Right atrium auricular region (tissue), 2 donors: ENCODE measurements at regions not wholly inside any gene's neighbourhood (a gene's known extent, or its start where the extent isn't known, plus 50 kb on each side); places are given as distances from the start of the nearest gene placed in this dataset.

Experiments used
- DNase-seq: peaks from one replicate; pipeline ENCODE4 v3.0.0-alpha.2; 2019; ENCODE audit warnings: low spot score
- H3K27ac ChIP-seq, 2 donors: fragments of 200-600 bp; sonication (generic); 1 replicate in 1 of 2; 2 replicates in 1 of 2; pipeline ENCODE4 v1.5.1; 2016 to 2019
- H3K27me3 ChIP-seq, 2 donors: fragments of 200-600 bp; sonication (generic); one replicate each; pipeline versions ENCODE4 v1.5.1 to v1.6.0; 2017 to 2019
- H3K36me3 ChIP-seq: fragments of 200-600 bp; sonication (generic); one replicate; pipeline ENCODE4 v1.5.1; 2016
- H3K4me1 ChIP-seq, 2 donors: fragments of 200-600 bp; sonication (generic); one replicate each; pipeline versions ENCODE4 v1.5.1 to v1.6.0; 2017 to 2019
- H3K4me3 ChIP-seq, 2 donors: fragments of 200-600 bp; sonication (generic); 1 replicate in 1 of 2; 2 replicates in 1 of 2; pipeline ENCODE4 v1.5.1; 2017 to 2019; ENCODE audit warnings: mild to moderate bottlenecking in 1 of 2, moderate library complexity in 1 of 2
- H3K9me3 ChIP-seq, 2 donors: fragments of 200-600 bp; sonication (generic); one replicate each; pipeline ENCODE4 v1.5.1; 2019
- TF ChIP-seq, protein P1 (sequence below), 2 donors: fragments of 200-600 bp; sonication (generic); IDR thresholded peaks; one replicate each; pipeline ENCODE4 v1.5.1; 2019; ENCODE audit warnings: antibody characterized with exemption in 2 of 2

DNA sequence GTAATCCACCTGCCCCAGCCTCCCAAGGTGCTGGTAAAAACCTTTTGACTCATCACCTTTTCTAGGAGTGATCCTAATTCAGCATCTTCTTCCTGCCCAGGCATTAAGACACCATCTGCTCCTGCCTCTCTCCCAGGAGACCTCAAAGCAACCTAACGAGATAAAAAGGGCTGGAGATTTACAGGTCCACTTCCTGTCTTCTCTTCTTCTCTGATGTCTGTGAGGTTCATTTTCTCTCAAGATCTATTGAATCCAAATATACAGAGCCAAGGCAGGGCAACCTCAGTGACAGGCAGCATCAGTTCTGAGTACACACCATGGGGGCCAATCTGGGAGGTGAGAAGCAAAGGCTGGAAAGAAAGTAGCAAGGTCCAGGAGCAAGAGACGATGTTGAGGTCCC, 219.4 kb downstream of the SETD4 start:
- H3K27ac ChIP-seq, result no peak overlapping the region
- peaks cover 0 to 14% of the 10 kb centered on the region in 2 donors for H3K4me1 ChIP-seq
- DNase-seq, result no peak
- no peaks in the 10 kb centered on the region for H3K36me3 ChIP-seq
- TF ChIP-seq, protein P1, sequence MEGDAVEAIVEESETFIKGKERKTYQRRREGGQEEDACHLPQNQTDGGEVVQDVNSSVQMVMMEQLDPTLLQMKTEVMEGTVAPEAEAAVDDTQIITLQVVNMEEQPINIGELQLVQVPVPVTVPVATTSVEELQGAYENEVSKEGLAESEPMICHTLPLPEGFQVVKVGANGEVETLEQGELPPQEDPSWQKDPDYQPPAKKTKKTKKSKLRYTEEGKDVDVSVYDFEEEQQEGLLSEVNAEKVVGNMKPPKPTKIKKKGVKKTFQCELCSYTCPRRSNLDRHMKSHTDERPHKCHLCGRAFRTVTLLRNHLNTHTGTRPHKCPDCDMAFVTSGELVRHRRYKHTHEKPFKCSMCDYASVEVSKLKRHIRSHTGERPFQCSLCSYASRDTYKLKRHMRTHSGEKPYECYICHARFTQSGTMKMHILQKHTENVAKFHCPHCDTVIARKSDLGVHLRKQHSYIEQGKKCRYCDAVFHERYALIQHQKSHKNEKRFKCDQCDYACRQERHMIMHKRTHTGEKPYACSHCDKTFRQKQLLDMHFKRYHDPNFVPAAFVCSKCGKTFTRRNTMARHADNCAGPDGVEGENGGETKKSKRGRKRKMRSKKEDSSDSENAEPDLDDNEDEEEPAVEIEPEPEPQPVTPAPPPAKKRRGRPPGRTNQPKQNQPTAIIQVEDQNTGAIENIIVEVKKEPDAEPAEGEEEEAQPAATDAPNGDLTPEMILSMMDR (IDR thresholded peaks at IDR 0.05), result no peak
- no peaks in the 10 kb centered on the region for H3K9me3 ChIP-seq
- H3K27me3 ChIP-seq, result no peaks in the 10 kb centered on the region
- no peak overlapping the region for H3K4me3 ChIP-seq

DNA sequence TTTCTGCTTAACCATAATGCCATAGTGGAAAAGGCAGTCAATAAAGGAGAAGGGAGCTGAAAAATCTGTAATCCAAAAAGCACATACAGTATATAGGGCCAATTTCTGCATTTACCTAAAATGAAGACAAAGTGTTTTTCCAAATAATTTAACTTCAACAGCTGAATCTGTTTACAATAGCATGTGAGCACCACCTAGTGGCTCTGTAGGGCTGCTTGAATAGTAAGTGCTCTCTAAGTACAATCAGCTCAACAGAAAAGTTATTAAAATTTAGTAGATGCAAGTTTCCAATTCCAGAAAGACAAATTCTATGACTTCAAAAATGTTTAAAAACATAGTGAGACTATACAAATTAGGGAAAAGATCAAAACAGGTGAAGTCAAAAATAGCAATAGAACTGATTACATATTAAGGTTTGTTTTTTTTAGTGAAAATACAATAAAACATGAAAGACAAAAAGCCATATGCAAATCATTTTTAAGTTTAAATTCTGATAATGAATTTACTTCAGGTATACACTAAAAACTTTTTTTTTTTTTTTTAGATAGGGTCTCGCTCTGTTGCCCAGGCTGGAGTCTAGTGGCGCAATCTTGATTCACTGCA, 220.0 kb downstream of the SETD4 start:
- Histone ChIP-seq H3K36me3 (no peaks in the 10 kb centered on the region), H3K27ac (no peak overlapping the region), H3K4me3 (no peak overlapping the region), H3K9me3 (no peaks in the 10 kb centered on the region), H3K4me1 (peaks cover 0 to 14% of the 10 kb centered on the region in 2 donors), H3K27me3 (no peaks in the 10 kb centered on the region)
- TF ChIP-seq, protein P1 (IDR thresholded peaks at IDR 0.05), result peak; percentile 72 to 85
- peak; percentile 69 for DNase-seq

DNA sequence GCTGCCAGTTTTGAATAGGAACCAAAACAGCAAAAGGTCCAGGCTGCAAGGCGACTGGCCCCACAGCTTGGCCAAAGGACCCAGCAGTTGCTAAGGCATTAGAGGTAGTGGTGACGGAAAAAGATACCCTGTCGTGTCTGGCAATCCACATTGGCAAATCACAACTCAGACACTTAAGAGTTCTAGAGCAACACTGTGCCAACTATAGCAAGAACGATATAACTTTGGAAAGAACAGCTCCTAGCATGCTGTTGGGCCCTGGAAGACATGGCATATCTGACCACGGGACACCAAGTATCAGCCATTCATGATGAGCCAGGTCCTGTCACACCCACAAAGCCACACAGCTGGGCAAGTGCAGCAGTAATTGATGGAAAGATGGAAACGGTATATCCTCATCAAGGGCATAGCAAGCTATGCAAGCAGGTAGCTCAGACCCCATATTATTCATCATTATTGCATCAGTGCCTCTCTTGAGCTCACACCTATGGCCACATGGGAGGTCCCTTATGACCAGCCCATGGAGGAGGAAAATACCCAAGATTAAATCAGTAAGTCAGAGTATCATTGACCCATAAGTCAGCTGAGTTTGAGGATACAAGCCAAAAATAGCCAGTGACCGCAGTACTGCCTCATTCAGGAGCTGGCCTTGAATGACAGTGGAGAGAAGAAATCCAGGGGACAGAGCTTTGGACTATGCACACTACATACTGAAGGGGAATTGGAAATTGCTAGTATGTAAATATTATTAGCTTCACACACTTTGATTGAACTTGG, 221.2 kb downstream of the SETD4 start:
- H3K4me1 ChIP-seq, result peaks cover 0 to 14% of the 10 kb centered on the region in 2 donors
- no peaks in the 10 kb centered on the region for H3K27me3 ChIP-seq
- TF ChIP-seq, protein P1 (IDR thresholded peaks at IDR 0.05), result no peak
- H3K9me3 ChIP-seq, result no peaks in the 10 kb centered on the region
- no peak for DNase-seq
- no peaks in the 10 kb centered on the region for H3K36me3 ChIP-seq
- peak overlapping the region; percentile 4 to 25 for H3K27ac ChIP-seq
- no peak overlapping the region for H3K4me3 ChIP-seq

DNA sequence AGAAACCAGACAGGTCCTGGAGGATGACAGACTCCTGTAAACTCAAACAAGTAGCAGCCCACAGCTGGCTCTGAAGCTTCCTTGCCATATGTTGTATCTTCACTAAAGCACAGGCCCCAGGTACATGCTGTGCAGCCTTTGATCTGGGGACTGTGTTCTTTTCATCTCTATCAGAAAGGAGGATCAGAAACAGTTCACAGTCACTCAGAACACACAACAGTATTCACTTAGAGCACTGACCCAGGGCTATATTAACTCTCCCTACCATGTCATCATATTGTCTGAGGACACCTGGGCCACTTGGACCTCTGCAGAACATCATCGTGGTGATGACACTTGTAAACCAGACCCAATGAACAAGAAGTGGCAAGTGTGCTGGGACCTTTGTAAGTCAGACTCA, 222.0 kb downstream of the SETD4 start:
- H3K27ac ChIP-seq, result peak overlapping the region; percentile 4 to 25
- H3K9me3 ChIP-seq, result no peaks in the 10 kb centered on the region
- H3K4me1 ChIP-seq, result peaks cover 0 to 14% of the 10 kb centered on the region in 2 donors
- TF ChIP-seq, protein P1 (IDR thresholded peaks at IDR 0.05), result no peak
- no peaks in the 10 kb centered on the region for H3K27me3 ChIP-seq
- no peak overlapping the region for H3K4me3 ChIP-seq
- H3K36me3 ChIP-seq, result no peaks in the 10 kb centered on the region
- DNase-seq, result no peak

DNA sequence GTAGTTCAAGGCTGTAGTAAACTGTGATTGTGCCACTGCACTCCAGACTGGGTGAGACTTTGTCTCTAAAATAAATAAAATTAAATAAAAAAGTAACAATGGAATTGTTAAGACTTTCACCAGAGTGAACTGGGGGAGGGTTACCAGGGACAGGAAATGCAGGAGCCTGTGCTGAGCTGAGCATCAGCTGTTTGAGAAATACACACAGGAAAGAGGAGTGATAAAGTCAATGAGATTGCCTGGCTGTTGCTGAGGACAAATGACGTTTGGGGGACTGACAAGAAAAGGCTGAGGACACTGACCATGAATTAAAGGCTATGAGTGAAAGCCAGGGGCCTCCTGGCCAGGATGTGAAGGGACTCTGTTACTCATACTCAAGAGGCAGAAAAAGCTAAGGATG, 226.3 kb downstream of the SETD4 start:
- Histone ChIP-seq H3K27me3 (no peaks in the 10 kb centered on the region), H3K4me1 (peaks cover 0 to 9% of the 10 kb centered on the region in 2 donors), H3K4me3 (no peak overlapping the region), H3K9me3 (no peaks in the 10 kb centered on the region), H3K36me3 (no peaks in the 10 kb centered on the region), H3K27ac (no peak overlapping the region)
- TF ChIP-seq, protein P1 (IDR thresholded peaks at IDR 0.05), result no peak
- no peak for DNase-seq
